Fibroblast of villous mesenchyme (primary cell): ENCODE measurements at regions not wholly inside any gene's neighbourhood (a gene's known extent, or its start where the extent isn't known, plus 50 kb on each side); places are given as distances from the start of the nearest gene placed in this dataset.

Source experiments
- DNase-seq: peaks from one replicate; pipeline ENCODE4 v3.0.0-alpha.2; 2010; ENCODE audit warnings: low read depth
- H3K4me3 ChIP-seq: 2 replicates; pipeline ENCODE4 v1.5.1; 2011; ENCODE audit warnings: low read depth, mild to moderate bottlenecking, low read length
- CTCF ChIP-seq: IDR thresholded peaks from 2 replicates; pipeline ENCODE4 v1.5.1; 2012; ENCODE audit warnings: low read depth, mild to moderate bottlenecking, low read length; ENCODE audit not compliant: insufficient read depth

GRCh38 chr17:49913226-49914095 is 55.5 kb upstream of the DLX4 start:
- DNase-seq, result no peak
- no peak for TF ChIP-seq CTCF

GRCh38 chr17:49914096-49914490 is 54.9 kb upstream of the DLX4 start:
- no peak for DNase-seq
- H3K4me3 ChIP-seq, result no peak overlapping the region
- TF ChIP-seq CTCF, result no peak

More at GRCh38 chr17:49913226-49914095, 55.5 kb upstream of the DLX4 start:
- H3K4me3 ChIP-seq, result no peak overlapping the region

- DNase-seq, result no peak
- H3K4me3 ChIP-seq, result no peak overlapping the region
- no peak for TF ChIP-seq CTCF
These were observed 54.3 kb upstream of the DLX4 start for GRCh38 chr17:49914664-49915063.

GRCh38 chr17:49915260-49915659 is 53.7 kb upstream of the DLX4 start:
- H3K4me3 ChIP-seq, result no peak overlapping the region
- no peak for TF ChIP-seq CTCF
- no peak for DNase-seq

GRCh38 chr17:49915670-49916069 is 53.3 kb upstream of the DLX4 start:
- H3K4me3 ChIP-seq, result no peak overlapping the region
- no peak for DNase-seq
- no peak for TF ChIP-seq CTCF

- no peak for DNase-seq
- H3K4me3 ChIP-seq, result no peak overlapping the region
- TF ChIP-seq CTCF, result no peak
These were observed 52.0 kb upstream of the DLX4 start for GRCh38 chr17:49916854-49917515.
